Activated CD4-positive, alpha-beta T cell treated with anti-CD3 and anti-CD28 coated beads, Interleukin-2, amount 50 U/mL, for 48 hours (primary cell): ENCODE measurements at regions not wholly inside any gene's neighbourhood (a gene's known extent, or its start where the extent isn't known, plus 50 kb on each side); places are given as distances from the start of the nearest gene placed in this dataset.

Source experiments
- DNase-seq, 2 experiments: peaks; one replicate each; pipeline ENCODE4 v3.0.0-alpha.2; 2020

GRCh38 chr12:124457287-124458219, 109.9 kb downstream of the NCOR2 start:
- DNase-seq = peak; percentile 61 to 68

GRCh38 chr12:124456652-124457152, 110.7 kb downstream of the NCOR2 start:
- DNase-seq = peak; percentile 23 to 25

DNA sequence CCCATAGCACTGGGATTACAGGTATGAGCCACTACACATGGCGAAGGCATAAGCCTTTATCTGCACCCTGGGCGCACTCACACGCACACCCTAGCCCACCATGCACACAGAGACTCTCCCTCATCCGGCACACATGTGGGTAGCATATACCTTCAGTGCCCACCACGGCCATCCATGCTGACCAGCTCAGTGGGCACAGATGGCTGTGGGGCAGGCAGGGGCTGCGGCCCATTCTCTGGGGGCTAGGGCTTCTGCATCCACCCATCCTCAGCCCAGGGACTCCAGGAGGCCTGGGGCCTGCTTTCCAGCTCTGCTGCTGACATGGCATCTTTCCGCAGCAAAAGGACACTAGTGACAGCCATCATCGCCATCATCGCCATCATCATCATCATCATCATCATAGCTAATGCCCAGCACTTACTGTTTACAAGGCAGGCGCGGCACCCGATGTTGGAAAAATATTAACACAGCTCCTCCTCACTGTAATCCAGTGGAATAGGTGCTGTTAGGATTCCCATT, 111.2 kb downstream of the NCOR2 start:
- DNase-seq = no peak

DNA sequence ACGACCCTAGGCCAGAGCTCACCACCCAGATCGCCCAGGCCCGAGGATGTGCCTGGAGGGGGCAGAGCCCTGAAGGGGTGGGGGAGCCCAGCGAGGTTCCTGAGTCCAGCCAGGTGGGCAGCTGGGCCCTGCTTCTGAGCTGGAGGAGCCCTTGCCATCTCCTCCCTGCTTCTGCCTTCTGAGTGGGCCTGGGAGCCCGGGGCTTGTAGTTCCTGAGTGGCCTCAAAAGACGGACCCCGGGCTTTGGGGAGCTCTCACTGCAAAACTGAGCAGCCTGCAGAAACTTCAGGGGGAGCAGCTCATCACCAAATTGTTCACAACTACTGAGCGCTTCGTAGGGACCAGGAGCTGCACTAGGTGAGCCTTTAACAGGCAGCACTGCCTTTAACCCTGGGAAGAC, 112.1 kb downstream of the NCOR2 start:
- no peak for DNase-seq

DNA sequence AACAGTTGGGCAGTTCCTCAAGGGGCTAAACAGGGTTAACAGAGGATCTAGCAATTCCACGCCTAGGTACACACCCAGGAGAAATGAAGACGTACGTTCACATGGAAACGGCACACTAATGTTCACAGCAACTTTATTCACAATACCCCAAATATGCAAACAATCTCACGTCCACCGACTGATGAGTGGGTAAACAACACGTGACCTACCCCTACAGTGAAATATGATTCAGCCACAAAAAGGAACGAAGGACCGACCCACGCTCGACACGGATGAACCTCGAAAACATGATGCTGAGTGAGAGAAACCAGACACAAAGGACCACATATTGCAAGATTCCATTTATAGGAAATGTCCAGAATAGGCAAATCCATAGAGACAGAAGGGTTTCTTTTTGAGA, 112.7 kb downstream of the NCOR2 start:
- no peak for DNase-seq

- DNase-seq = no peak
Measured at GRCh38 chr12:124454352-124454725, 113.1 kb downstream of the NCOR2 start.

DNA sequence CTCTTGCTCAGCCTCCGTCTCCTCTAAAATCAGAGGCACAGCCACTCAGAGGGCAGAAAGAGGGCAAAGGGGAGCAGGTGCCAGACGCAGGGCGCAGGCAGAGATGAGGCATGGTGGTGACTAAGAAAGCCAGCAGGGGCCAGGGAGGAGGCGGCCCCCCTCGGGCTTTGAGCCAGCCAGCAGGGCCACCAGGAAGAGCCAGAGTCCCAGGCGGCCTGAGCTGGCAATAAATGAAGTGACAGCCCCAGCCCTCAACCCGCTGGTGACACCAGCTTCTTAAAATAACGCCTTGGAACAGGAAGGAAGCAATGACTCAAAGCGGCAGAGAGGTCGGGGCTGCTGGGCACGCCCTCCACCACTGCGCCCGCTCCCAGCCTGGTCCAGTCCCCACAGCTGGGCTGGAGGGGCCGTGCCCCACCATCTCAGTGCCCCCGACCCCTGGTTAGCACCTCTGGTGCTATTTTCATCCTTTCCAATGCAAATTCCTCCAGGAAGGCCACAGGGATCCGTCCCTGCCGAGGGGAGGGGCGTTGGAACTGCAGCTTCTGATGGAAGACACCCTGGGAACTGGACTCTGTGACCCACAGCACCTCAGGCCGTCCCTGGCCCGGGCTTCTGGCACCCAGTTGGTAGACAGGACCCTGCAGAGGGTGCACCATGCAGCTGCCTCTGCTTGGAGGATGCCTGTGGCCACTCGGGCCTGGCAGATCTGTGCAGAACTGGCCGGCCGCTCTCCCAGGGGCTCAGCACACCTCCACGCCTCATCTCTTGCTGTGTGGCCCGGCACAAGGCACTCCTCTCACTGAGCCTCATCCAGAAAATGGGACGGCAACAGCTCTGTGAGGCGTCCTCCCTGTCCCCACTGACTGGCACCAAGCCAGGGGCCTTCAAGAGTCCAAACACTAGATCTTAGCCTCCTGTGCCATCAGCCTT, 113.7 kb downstream of the NCOR2 start:
- DNase-seq = peak; percentile 77 to 83

GRCh38 chr12:124452576-124453331, 114.7 kb downstream of the NCOR2 start:
- DNase-seq = no peak

DNA sequence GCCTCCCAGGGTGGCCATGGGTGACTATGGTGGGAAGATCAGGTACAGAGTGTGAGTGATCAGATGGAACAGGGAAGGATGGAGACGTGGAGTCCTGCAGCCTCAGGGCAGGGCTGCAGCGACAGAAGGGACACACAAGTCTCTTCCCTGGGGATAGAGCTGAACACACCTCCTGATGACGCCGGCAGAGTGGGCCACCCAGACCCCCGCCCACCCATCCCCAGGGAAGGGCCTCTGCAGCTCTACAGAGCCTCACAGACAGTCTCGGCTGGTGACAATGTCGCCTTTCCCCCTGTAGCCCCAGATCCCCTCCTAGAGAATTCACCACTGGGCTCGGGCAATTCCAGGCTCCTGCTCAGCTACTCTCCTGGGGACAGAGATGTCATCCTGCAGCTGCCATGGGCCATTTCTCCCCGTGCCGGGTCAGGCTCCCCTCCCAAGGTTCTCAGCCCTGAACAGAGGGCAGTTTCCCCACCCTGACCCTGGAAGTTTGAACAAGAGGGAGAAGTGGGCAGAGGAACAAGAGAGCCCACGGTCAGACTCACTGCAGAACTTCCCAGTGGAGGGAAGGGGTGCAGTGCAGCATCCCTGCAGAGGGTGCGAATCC, 115.7 kb downstream of the NCOR2 start:
- DNase-seq = no peak

GRCh38 chr12:124451016-124451415, 116.4 kb downstream of the NCOR2 start:
- DNase-seq = no peak

DNA sequence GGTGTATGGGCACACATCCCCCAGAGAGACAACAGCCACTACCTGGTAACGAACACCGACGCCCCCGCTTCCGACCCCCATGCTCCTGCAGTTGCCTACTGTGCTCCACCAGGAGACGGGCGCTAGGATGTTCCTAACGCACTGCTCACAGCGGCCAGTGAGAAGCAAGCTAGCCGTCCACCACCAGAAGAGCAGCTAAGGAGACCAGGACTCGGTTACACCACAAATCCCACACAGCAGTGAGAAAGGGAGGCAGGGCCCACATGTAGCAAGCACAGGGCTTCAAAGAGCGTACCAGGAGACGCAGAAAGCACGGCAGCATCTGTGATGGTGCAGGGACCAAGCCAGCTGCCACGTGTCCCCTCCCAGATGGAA, 117.0 kb downstream of the NCOR2 start:
- DNase-seq = no peak

- DNase-seq = no peak
Measured at GRCh38 chr12:124449623-124450375, 117.6 kb downstream of the NCOR2 start.

- DNase-seq = no peak
Measured at GRCh38 chr12:124448955-124449622, 118.3 kb downstream of the NCOR2 start.

DNA sequence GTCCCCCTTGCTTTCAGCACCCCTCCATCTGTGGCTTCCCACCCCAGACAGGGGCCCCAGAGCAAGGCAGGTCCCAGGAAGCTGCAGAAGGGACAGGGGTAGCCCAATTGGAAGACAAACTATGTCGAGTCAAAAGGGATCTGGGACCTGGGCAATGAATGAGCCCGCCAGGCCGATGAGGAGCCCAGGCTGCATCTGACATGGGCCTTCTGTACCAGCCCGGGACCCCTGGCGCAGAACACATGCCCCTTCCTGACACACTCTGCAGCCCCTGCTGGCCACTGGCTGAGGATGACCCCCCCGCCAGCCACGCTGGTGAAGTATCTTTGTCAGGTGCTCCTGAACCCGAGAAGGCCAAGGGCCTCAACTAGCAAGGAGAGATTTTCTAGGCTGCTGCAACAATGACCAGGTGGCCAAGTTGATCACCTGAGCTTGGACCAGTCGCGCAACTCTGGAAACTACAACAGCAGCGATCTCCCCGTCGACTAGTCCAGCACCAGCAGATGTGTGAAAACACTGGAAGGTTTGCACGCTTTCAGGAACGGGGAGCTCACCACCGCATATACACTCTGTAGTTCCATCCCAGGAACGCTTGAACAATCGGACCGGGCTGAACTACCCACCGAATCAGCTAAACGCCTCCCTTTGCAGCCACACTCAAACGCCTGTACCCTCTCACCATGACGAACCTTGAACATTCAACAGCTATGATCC, 119.0 kb downstream of the NCOR2 start:
- no peak for DNase-seq

GRCh38 chr12:124446364-124446763, 121.0 kb downstream of the NCOR2 start:
- no peak for DNase-seq

DNA sequence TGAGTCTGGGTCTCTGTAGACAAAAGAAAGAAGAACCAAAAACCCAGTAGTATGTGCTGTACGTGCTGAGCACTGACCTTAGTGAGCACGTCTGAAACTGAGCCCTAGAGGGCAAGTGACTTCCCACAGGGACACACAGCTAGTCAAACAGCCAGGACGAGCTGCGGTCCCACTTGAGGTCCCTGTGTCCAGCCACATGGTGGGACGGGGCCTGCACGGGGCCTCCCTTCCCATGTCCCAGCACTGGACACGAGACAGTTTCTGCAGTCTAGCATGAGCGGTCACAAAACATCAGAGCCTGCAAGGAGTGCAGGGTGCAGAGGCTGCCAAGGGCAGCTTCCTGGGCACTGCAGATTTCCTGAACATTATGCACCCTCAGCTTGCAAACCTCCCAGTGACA, 121.6 kb downstream of the NCOR2 start:
- no peak for DNase-seq

DNA sequence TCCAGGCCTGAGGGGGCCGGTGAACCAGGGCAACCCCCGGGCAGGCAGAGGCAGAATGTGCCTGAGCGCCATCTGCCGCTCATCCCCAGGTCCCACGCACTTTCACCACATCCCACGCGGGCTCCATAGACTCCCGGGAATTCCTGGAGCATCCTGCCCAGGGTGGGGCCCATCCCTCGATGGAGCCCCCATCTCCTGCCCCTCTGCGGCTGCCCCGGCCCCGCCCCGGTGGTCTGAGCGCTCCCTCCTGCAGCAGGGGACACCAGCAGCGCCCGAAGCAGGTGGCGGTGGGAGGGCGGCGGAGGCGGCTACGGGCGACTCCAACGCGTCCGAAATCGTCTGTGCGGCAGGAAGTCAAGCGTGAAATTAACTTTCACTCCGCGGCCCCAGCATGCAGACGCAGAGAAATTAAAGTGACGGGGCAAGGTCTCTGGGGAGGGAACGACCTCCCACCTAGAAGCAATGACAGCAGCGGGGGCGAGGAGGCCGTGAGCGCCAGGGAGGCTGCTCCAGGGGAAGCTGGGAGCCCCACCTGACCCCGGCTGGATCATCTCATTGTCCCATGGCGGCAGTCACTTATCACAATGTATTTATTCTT, 122.2 kb downstream of the NCOR2 start:
- DNase-seq = no peak

DNA sequence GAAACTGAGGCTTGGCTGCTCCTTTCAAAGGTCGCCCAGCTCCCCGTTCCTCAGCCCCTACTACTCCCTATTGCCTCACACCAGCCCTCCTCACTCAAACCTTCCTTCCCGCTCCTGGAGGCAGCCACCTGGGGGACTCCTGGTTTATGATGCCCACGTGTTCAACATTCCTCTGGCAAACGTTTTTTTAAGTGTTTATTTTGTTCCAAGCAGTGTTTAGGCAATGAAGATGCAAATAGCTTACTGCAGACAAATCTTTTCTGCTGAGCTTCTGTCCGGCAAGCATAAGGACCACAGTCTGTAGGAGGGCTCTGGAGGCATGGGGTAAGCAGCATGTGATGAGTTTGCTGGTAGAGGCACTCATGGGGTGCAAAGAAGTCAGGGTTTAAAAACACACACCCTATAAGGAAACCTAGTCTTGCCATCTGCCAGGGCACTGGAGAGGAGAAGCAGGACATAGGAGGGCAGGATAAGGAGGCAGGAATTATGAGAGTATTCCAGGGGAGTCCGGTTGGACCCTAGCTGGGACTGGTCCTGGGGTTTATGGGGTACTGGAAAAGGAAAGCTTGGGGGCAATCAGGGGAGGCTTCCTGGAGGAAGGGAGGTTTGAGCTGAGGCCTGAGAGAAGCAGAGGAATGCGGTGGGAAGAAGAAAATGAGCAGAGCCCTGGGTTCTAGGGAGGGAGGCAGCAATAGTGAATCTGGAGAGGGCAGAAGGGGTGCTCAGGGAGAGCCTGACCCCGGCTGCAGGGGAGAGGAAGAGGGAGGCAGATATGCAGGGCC, 123.3 kb downstream of the NCOR2 start:
- DNase-seq = no peak
